DND-41 (cell line): ENCODE measurements at regions not wholly inside any gene's neighbourhood (a gene's known extent, or its start where the extent isn't known, plus 50 kb on each side); places are given as distances from the start of the nearest gene placed in this dataset.

Experiments used
- ATAC-seq: fragments of 200-7000 bp; cut with Tn5 transposase; 3 replicates; pipeline ENCODE4 v1.9.1; 2021; ENCODE audit warnings: low read depth; ENCODE audit not compliant: insufficient read depth
- DNase-seq: peaks from one replicate; pipeline ENCODE4 v3.0.0-alpha.2; 2020
- H2AFZ ChIP-seq: 2 replicates; pipeline ENCODE4 v1.6.0; 2012; ENCODE audit warnings: low read depth, low read length
- H3K27ac ChIP-seq: 2 replicates; pipeline ENCODE4 v1.5.1; 2012; ENCODE audit warnings: low read length, inconsistent platforms
- H3K27me3 ChIP-seq: fragments of 200-600 bp; sonication (generic); 2 replicates; pipeline ENCODE4 v1.6.0; 2012; ENCODE audit warnings: low read length, mild to moderate bottlenecking, inconsistent platforms; ENCODE audit not compliant: insufficient read depth, poor library complexity
- H3K36me3 ChIP-seq: 2 replicates; pipeline ENCODE4 v1.5.1; 2012; ENCODE audit warnings: low read length, inconsistent platforms; ENCODE audit not compliant: insufficient read depth
- H3K4me1 ChIP-seq: 2 replicates; pipeline ENCODE4 v1.5.1; 2012; ENCODE audit warnings: mild to moderate bottlenecking, low read length; ENCODE audit not compliant: insufficient read depth
- H3K4me2 ChIP-seq: 2 replicates; pipeline ENCODE4 v1.6.0; 2012; ENCODE audit warnings: mild to moderate bottlenecking, moderate library complexity, low read length, inconsistent platforms; ENCODE audit not compliant: insufficient read depth
- H3K4me3 ChIP-seq, 2 experiments: fragments of 200-600 bp in 1 of 2; shearing (Covaris generic) in 1 of 2; 2 replicates each; pipeline ENCODE4 v1.5.1; 2012 to 2016; ENCODE audit warnings: inconsistent platforms in 2 of 2, low read length in 2 of 2, mild to moderate bottlenecking in 2 of 2, low read depth in 1 of 2, moderate library complexity in 1 of 2
- H3K79me2 ChIP-seq: 2 replicates; pipeline ENCODE4 v1.6.0; 2012; ENCODE audit warnings: low read length, inconsistent platforms; ENCODE audit not compliant: insufficient read depth
- H3K9ac ChIP-seq: 2 replicates; pipeline ENCODE4 v1.6.0; 2012; ENCODE audit warnings: low read depth, mild to moderate bottlenecking, inconsistent platforms, low read length, moderate library complexity
- H3K9me3 ChIP-seq: 2 replicates; pipeline ENCODE4 v1.5.1; 2012; ENCODE audit warnings: low read length, moderate library complexity, mild to moderate bottlenecking, inconsistent platforms; ENCODE audit not compliant: insufficient read depth, severe bottlenecking
- H4K20me1 ChIP-seq: 2 replicates; pipeline ENCODE4 v1.6.0; 2012; ENCODE audit warnings: low read length; ENCODE audit not compliant: insufficient read depth
- EZH2 ChIP-seq: IDR thresholded peaks from 3 replicates; pipeline ENCODE4 v1.6.1; 2012; ENCODE audit warnings: borderline replicate concordance, low read depth, mild to moderate bottlenecking, moderate library complexity, low read length, inconsistent platforms; ENCODE audit not compliant: severe bottlenecking
- TF ChIP-seq, protein P1 (sequence below): IDR thresholded peaks from 2 replicates; pipeline ENCODE4 v1.5.1; 2012; ENCODE audit warnings: borderline replicate concordance, low read length, moderate library complexity, mild to moderate bottlenecking; ENCODE audit not compliant: poor library complexity, severe bottlenecking; ENCODE audit errors: extremely low read depth

DNA sequence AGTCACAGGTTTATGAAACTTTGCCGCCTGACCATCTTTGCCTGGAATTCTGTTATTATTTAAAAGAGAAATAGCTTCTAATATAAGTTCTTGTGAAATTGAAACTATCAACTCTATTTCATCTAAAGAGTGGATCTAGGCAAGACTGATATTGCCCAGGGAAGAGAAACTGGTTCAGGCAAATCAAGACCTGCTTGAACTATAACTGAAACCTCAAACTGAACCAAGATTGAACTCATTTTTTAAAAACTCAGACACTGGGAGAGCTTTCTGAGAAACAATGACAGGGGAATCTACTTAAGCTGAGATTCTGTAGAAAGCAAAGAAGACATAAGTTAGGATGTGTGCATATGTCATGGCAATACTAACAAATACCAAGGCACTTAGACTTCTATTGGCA, 815.8 kb downstream of the BRINP1 start:
- no peak overlapping the region for H3K9ac ChIP-seq
- no peaks in the 10 kb centered on the region for H3K79me2 ChIP-seq

DNA sequence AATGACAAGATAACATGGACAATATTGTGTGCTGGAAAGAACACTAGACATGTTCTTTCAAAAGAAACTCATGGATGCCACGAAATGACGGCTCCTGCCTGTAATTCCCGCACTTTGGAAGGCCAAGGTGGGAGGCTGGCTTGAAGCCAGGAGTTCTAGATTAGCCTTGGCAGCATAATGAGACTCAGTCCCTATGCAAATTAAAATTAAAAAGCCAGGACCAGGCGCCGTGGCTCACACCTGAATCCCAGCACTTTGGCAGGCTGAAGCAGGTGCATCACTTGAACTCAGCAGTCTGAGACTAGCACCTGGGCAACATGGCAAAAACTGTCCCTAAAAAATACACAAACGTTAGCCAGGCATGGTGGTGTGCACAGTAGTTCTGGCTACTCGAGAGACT, 814.2 kb downstream of the BRINP1 start:
- H3K36me3 ChIP-seq = no peaks in the 10 kb centered on the region
- no peaks in the 10 kb centered on the region for H3K9me3 ChIP-seq

More for the DNA sequence above, 815.8 kb downstream of the BRINP1 start:
- no peak for ATAC-seq
- Histone ChIP-seq H3K27me3 (no peaks in the 10 kb centered on the region), H3K4me1 (no peaks in the 10 kb centered on the region), H3K9me3 (no peaks in the 10 kb centered on the region), H2AFZ (no peak overlapping the region), H4K20me1 (no peaks in the 10 kb centered on the region), H3K4me2 (no peak overlapping the region), H3K27ac (no peak overlapping the region), H3K36me3 (no peaks in the 10 kb centered on the region), H3K4me3 (no peak overlapping the region)
- no peak for DNase-seq
- TF ChIP-seq, protein P1, sequence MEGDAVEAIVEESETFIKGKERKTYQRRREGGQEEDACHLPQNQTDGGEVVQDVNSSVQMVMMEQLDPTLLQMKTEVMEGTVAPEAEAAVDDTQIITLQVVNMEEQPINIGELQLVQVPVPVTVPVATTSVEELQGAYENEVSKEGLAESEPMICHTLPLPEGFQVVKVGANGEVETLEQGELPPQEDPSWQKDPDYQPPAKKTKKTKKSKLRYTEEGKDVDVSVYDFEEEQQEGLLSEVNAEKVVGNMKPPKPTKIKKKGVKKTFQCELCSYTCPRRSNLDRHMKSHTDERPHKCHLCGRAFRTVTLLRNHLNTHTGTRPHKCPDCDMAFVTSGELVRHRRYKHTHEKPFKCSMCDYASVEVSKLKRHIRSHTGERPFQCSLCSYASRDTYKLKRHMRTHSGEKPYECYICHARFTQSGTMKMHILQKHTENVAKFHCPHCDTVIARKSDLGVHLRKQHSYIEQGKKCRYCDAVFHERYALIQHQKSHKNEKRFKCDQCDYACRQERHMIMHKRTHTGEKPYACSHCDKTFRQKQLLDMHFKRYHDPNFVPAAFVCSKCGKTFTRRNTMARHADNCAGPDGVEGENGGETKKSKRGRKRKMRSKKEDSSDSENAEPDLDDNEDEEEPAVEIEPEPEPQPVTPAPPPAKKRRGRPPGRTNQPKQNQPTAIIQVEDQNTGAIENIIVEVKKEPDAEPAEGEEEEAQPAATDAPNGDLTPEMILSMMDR = no peak
- TF ChIP-seq EZH2 = no peak

DNA sequence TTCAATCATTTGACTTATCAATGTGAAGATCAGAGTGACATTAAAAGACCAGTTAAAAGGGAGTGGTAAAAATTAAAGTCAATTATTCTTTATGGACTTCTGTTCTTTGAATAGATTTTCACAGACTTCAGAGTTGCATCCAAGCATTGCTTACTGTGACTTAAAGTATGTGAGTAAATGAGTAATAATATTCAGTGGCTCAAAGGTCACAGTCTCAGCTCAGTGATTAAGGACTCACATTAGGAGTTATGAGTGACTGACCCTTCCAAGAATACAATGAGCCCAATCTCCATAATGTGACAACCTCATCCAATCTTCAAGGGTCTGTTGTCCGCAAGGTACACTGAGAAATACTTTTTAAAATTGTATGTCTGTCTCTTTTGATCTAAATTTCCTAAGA, 811.2 kb downstream of the BRINP1 start:
- ATAC-seq (no peak), DNase-seq (no peak)
- Histone ChIP-seq H3K9ac (no peak overlapping the region), H3K4me1 (no peaks in the 10 kb centered on the region), H4K20me1 (no peaks in the 10 kb centered on the region), H3K79me2 (no peaks in the 10 kb centered on the region), H3K27ac (no peak overlapping the region), H3K27me3 (no peaks in the 10 kb centered on the region), H2AFZ (no peak overlapping the region), H3K4me2 (no peak overlapping the region), H3K9me3 (no peaks in the 10 kb centered on the region), H3K4me3 (no peak overlapping the region), H3K36me3 (no peaks in the 10 kb centered on the region)
- TF ChIP-seq, protein P1 = no peak
- TF ChIP-seq EZH2 = no peak

More for the DNA sequence above, 814.2 kb downstream of the BRINP1 start:
- Histone ChIP-seq H3K27ac (no peak overlapping the region), H3K27me3 (no peaks in the 10 kb centered on the region), H2AFZ (no peak overlapping the region), H3K79me2 (no peaks in the 10 kb centered on the region), H4K20me1 (no peaks in the 10 kb centered on the region), H3K4me1 (no peaks in the 10 kb centered on the region), H3K4me2 (no peak overlapping the region), H3K4me3 (no peak overlapping the region), H3K9ac (no peak overlapping the region)
- DNase-seq (no peak), ATAC-seq (no peak)
- no peak for TF ChIP-seq EZH2
- TF ChIP-seq, protein P1 = no peak

DNA sequence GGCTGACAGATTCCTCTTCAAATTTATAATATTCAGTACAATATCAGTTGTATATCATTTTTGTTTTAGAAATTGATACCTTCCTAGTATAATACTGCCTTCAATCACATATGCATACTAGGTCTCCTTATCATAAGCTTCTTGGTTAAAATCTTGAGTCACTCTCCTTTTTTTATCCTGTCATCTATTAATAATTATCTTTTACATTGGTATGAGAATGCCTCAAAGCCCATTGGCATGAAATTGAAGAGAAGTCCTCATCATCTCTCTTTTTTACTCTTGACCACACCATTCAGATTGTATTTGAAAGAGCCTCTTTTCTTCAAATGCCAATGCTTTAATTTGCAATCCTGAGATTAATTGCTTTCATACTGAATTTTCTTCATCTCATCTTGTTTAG, 810.3 kb downstream of the BRINP1 start:
- Histone ChIP-seq H3K27me3 (no peaks in the 10 kb centered on the region), H3K4me1 (no peaks in the 10 kb centered on the region), H3K4me3 (no peak overlapping the region), H3K27ac (no peak overlapping the region), H2AFZ (no peak overlapping the region), H3K9ac (no peak overlapping the region), H3K9me3 (no peaks in the 10 kb centered on the region), H3K79me2 (no peaks in the 10 kb centered on the region), H4K20me1 (no peaks in the 10 kb centered on the region), H3K36me3 (no peaks in the 10 kb centered on the region), H3K4me2 (no peak overlapping the region)
- TF ChIP-seq, protein P1 = no peak
- no peak for TF ChIP-seq EZH2
- DNase-seq (no peak), ATAC-seq (no peak)
